ENCODE measurements at regions not wholly inside any gene's neighbourhood (a gene's known extent, or its start where the extent isn't known, plus 50 kb on each side); places are given as distances from the start of the nearest gene placed in this dataset.

DNA sequence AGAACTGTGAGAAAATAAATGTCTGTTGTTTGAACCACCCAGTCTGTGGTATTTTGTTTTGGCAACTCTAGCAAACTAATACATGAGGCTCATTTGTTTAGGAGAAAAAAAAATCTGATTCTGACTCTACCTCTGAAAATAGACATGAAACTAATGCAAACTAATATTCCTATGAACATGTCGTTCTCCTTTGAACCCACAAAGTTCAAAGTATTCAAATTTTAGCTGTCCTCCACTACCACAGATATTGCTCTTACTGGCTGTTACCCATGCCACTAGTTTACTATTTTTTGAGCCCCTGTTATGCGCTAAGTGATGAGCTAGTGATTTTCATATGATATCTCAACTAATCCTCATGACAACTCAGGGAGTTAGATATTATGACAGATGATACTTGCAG, 58.8 kb upstream of the ZNF804B start:
- no peak for TF ChIP-seq EZH2 (IDR thresholded peaks at IDR 0.05; ENCODE audit: low read length, missing control alignments)
- TF ChIP-seq, protein P1, sequence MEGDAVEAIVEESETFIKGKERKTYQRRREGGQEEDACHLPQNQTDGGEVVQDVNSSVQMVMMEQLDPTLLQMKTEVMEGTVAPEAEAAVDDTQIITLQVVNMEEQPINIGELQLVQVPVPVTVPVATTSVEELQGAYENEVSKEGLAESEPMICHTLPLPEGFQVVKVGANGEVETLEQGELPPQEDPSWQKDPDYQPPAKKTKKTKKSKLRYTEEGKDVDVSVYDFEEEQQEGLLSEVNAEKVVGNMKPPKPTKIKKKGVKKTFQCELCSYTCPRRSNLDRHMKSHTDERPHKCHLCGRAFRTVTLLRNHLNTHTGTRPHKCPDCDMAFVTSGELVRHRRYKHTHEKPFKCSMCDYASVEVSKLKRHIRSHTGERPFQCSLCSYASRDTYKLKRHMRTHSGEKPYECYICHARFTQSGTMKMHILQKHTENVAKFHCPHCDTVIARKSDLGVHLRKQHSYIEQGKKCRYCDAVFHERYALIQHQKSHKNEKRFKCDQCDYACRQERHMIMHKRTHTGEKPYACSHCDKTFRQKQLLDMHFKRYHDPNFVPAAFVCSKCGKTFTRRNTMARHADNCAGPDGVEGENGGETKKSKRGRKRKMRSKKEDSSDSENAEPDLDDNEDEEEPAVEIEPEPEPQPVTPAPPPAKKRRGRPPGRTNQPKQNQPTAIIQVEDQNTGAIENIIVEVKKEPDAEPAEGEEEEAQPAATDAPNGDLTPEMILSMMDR (conservative IDR thresholded peaks at IDR 0.05 in 1 of 2, IDR thresholded peaks at IDR 0.05 in 1 of 2; ENCODE audit: low read depth in 1 of 2, low read length in 2 of 2): no peak

All from fibroblast of lung (primary cell).